GM21576 (cell line): ENCODE measurements at regions not wholly inside any gene's neighbourhood (a gene's known extent, or its start where the extent isn't known, plus 50 kb on each side); places are given as distances from the start of the nearest gene placed in this dataset.

ENCODE experiments used
- ATAC-seq: cut with Tn5 transposase; IDR thresholded peaks from one replicate; pipeline ENCODE4 v1.9.1; 2021; ENCODE audit warnings: mild to moderate bottlenecking, moderate library complexity; ENCODE audit not compliant: unreplicated experiment

GRCh38 chr19:31641591-31641990 is 292.4 kb upstream of the TSHZ3 start:
- ATAC-seq: no peak

DNA sequence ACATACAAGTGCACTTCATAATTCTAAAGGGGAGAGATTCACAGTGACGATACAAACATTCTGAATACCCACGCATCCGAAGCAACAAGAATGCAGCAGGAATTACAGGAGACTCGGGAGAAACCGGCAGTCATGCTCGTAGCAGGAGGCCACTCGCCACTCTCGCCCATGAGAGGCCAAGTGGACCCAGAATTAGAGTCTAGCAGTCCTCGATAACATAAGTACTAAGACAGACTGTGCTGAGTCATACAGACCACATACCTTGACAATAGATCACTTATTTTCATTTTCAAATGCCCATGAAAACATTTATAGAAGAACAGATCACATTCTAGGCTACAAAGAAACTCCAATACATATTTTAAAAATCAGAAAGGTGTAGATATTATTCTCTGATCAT is 299.1 kb upstream of the TSHZ3 start:
- ATAC-seq: no peak

- ATAC-seq: no peak
These were observed 307.3 kb upstream of the TSHZ3 start for GRCh38 chr19:31656507-31656906.

GRCh38 chr19:31658993-31659896 is 310.0 kb upstream of the TSHZ3 start:
- ATAC-seq: no peak

GRCh38 chr19:31659897-31660210 is 310.6 kb upstream of the TSHZ3 start:
- ATAC-seq: no peak

DNA sequence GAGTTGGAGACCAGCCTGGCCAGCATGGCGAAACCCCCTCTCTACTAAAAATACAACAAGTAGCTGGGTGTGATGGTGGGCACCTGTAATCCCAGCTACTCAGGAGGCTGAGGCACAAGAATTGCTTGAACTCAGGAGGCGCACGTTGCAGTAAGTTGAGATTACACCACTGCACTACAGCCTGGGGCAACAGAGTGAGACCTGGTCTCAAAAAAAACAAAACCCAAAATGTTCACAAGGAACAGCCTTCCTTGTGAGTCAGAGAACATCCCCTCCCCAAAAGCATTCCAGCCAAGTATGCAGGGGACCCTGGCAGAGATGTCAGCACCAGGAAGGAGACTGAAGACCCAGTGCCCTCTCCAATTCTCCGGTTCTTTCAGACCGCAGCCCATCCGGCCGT is 314.9 kb upstream of the TSHZ3 start:
- no peak for ATAC-seq

DNA sequence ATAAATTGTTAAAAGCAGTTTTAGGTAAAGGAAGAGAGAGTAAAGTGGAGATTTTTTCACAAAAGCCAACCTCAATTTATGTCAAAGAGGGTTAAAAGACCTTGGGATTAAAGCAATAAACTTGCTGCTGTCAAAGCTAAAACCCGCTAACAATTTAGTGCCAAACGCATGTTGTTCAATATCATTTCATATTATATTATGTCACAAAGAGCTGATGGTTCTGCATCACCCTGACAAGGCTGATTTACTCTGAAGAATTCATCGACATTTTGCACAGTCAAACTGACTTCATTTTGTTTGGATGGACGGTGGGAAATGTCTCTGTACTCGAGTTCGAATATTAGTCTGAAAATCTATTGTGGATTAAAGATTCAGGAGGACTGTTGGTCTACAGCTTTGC is 315.8 kb upstream of the TSHZ3 start:
- no peak for ATAC-seq

DNA sequence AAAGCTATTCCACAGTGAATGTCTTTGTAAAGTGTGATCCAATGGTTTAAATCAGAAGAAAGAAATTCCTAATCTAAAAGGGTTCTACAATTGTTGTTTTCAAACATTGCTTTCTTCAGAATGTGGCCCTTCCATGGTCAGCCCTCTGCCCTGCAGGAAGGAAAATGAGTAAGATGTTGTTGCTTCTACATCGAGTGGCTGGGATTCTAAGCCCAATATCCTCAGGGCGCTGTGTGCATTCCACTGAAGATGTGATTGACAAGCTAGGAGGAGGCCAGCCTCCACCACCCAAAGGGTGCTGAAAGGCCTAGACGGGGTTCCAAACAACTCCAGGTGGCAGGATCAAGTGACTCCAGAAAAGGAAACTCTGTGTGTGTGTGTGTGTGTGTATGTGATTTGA is 316.9 kb upstream of the TSHZ3 start:
- no peak for ATAC-seq

- no peak for ATAC-seq
These were observed 317.9 kb upstream of the TSHZ3 start for GRCh38 chr19:31667106-31667505.

DNA sequence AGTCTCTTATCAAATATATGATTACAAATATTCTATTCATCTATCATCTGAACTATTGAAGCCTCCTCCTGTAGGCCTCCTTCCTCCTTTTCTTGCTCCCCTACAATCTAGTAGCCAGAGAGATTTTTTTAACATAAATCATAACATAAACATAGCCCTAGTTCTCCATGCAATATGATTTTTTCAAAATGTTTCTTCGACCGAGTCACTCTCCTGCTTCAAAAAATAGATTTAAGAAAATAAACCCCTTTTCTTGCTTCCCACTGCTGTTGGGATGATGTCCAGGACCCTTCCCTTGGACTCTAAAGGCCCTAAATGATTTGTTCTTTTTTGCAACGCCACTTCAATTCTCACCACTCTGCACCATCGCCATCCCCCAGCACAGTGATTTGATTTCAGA is 319.7 kb upstream of the TSHZ3 start:
- no peak for ATAC-seq

GRCh38 chr19:31670931-31671330 is 321.7 kb upstream of the TSHZ3 start:
- no peak for ATAC-seq

DNA sequence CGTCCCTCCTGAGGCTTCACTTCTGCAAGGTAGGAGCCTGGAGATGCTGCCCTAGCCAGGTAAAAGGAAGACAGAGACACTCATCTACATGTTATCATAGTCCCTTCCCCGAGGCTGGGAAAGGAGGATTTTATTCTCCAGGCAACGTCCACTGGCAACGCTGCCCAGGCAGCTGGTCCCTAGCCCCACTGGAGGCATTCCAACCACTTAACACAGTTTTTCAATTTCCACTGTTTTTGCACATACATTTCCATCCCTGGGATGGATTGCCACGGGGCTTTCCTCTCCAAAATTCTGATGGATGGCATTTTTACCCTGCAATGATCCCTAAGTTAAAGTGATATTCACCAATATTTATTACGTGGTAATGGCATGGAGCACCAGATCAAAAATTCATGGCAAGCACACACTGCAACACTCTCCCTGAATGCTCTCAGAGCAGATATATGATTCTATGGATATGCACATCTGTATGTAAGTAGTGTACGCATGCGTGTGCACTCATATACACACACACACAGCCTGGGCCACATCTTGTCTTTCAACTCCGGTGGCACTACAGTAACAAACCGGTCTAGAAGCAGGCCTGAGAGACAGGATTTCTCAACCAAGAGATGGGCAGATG is 322.3 kb upstream of the TSHZ3 start:
- ATAC-seq: no peak

- ATAC-seq: no peak
These were observed 325.4 kb upstream of the TSHZ3 start for GRCh38 chr19:31674503-31675192.

DNA sequence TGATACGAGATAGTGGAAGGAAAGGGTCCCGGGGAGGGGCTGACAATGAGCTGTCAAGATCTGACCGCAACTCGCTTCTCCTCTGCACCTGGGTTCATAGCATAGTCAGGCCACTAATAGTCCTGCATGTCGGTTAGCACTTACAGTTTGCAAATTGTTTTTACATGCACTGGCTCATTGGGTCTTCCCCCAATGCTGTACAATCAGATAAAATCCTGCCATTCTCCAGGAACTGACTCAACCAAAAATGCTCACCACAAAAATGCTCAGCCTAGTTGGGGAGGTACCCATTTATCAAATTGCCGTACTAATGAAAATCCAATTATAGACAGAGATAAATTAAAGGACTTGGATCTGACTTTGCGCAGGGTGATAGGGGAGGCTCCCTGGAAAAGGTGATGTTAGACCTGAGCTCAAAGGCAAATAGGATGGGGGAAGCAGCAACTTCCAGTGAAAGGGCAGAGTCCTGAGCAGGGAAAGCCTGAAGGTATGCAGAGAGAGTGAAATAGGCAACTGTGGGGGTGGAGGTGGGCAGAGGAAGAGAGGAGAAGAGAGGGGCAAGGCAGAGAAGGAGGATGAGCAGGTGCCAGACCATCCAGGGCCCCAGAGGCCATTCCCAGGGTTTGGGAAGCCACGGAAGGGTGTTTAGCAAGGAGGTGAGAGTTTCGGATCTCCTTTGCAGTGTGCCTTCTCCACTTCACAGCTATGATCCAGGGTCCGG is 326.1 kb upstream of the TSHZ3 start:
- no peak for ATAC-seq

- no peak for ATAC-seq
These were observed 327.2 kb upstream of the TSHZ3 start for GRCh38 chr19:31676271-31677004.

DNA sequence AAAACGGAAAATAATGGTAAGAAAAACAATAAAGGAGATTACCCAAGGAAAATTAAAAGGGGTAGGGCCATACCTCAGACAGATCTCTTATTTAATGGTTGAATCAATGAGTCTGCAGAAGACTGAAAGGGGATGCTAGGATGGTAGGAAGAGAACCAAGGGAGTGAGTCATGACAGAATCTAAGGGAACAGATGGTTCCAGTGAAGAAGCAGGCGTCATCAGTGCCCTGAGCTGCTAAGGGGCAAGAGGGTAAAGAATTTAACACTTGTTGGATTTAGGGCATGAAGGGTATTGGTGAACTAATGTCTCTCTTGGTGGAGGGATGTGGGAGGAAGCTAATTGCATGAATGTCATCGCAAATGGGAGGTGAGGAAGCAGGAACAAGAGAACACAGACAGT is 329.2 kb upstream of the TSHZ3 start:
- no peak for ATAC-seq

GRCh38 chr19:31681121-31681520 is 331.9 kb upstream of the TSHZ3 start:
- ATAC-seq: no peak

DNA sequence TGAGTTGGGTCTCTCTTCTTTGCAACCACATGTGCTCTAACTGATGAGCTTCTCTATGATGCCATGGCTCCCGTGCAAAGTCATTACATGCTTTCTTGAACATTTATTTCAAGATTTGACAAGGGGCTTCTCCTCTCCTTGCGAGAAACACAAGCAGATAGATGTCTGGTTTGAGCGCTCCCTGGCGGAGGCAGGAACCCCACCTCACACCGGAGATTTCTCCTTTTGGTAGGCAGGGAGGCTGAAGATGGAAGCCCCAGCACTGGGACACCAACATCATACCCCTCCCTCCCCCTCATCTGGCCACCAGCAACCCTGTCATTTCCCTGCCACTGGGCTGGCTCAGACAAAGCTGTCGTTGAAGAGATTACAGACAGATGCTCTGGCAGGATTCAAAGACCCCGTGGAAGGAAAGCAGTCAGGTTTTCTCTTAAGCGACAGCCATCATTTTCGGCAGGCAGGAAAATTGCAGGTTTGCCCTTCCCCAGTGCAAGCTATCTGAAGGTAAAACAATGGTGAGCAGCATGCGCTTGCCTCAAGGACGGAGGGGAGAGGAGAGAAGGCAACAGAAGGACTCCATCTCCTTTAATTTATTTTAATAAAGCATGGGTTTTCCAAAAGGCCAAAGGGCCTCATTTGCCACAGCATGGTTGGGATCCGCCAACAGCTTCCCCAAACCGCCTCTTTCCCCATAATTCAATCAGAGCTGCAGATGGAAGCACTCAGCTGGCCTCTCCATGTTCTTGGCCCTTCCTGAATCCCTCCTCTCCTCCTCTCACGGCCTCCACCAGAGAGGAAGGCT is 344.1 kb upstream of the TSHZ3 start:
- ATAC-seq: no peak

DNA sequence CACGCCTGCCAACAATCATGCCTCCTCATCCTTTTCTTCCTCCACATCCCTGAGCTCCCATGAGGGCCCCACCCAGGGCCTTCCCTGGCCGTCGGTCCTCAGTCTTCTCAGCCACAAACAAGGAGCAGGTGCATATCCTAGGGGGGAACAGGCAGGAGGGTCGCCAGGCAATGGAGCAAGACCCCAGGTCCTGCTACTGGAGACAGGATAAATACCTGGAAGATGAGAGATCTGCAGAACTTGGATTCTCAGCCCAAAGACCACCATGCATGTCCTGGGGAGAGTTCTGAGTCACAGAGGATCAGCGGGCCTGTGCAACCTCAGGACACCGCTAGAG is 344.7 kb upstream of the TSHZ3 start:
- no peak for ATAC-seq

DNA sequence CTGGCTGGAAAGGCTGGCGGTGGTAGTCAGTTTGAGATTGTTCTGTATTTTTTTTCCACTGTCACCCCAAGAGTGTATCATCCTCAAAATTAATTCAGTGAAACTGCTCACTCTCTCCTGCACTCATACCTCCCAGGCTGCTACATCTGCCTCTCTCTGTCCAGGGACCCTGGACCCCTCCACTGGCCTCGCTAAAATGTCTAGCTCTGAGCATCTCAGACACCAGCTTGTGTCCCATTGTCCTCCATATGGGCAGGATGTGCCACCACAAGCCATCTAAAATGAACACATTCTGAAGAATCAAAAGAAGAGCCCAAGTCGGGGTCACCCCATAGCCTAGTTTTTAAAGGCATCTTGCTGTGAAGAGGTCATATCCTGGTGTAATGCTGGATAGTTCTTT is 345.5 kb upstream of the TSHZ3 start:
- ATAC-seq: no peak
